ENCODE measurements at regions not wholly inside any gene's neighbourhood (a gene's known extent, or its start where the extent isn't known, plus 50 kb on each side); places are given as distances from the start of the nearest gene placed in this dataset.

- no peaks in the 10 kb centered on the region for H3K4me1 Mint-ChIP-seq (ENCODE audit: low read depth, unreplicated experiment)
- ChIA-PET POLR2A (no interaction called here), CTCF (interaction anchor here (0.6 kb wide), 1 partner anchor 267 kb away, joined by 3 read pairs; no protein-coding TSS in a partner anchor)
- peaks cover 51% of the 10 kb centered on the region for H3K27me3 Mint-ChIP-seq (ENCODE audit: insufficient read depth, unreplicated experiment)
- Histone ChIP-seq H3K4me3 (ENCODE audit: low read depth, low read length) (no peak overlapping the region), H3K36me3 (ENCODE audit: control insufficient read depth, insufficient read depth, low read length) (no peaks in the 10 kb centered on the region), H3K27me3 (replicated peaks; ENCODE audit: control insufficient read depth, insufficient read depth, low read length) (peaks cover 8% of the 10 kb centered on the region), H3K9me3 (no peaks in the 10 kb centered on the region), H3K4me1 (no peaks in the 10 kb centered on the region)
- H3K36me3 Mint-ChIP-seq (ENCODE audit: insufficient read depth, unreplicated experiment) = no peaks in the 10 kb centered on the region
- H3K9me3 Mint-ChIP-seq (ENCODE audit: unreplicated experiment) = no peaks in the 10 kb centered on the region
- H3K27ac Mint-ChIP-seq (ENCODE audit: unreplicated experiment) = no peak overlapping the region
- intact Hi-C loops (cut with micrococcal nuclease; ENCODE audit: unreplicated experiment) = no loop called here
- no peak overlapping the region for H3K4me3 Mint-ChIP-seq (ENCODE audit: unreplicated experiment)
- no peak for TF ChIP-seq CTCF (IDR thresholded peaks at IDR 0.05; ENCODE audit: insufficient read depth in 1 of 2, low read depth in 1 of 2, low read length in 1 of 2, severe bottlenecking in 1 of 2, unreplicated experiment in 1 of 2)
- BruUV-seq (replicated peaks) = no TSS peak
- no peak for DNase-seq
Observed at GRCh38 chr17:79360196-79360595, 250.7 kb downstream of the RBFOX3 start.

DNA sequence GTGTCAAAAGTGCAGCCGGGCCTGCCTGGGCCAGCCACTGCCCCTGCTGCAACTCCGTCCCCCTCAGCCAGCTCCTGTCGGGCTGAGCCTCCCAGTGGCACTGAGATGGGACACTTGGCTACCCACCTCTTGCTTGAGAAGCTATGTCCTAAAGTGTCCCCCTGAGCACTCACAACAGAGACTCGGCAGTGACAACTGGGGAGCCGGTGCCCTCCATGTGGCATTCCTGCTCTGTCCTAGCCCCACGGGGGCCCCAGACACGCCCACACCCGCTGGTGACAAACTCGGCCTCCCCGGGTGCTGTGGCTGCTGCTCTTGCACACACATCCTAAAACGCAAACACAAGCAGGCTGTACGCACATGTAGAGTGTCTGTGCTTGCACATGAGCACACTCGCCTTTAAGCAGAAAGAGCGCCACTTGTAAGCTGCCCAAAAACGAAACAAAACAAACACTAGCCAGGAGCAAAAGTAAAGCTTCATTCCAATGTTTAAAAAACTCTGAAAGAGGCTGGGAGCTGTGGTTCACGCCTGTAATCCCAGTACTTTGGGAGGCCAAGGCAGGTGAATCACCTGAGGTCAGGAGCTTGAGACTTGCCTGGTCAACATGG is 253.9 kb downstream of the RBFOX3 start:
- H3K4me1 Mint-ChIP-seq (ENCODE audit: low read depth, unreplicated experiment) = no peaks in the 10 kb centered on the region
- Histone ChIP-seq H3K27me3 (replicated peaks; ENCODE audit: control insufficient read depth, insufficient read depth, low read length) (peaks cover 6% of the 10 kb centered on the region), H3K4me1 (no peaks in the 10 kb centered on the region), H3K9me3 (no peaks in the 10 kb centered on the region), H3K36me3 (ENCODE audit: control insufficient read depth, insufficient read depth, low read length) (no peaks in the 10 kb centered on the region), H3K4me3 (ENCODE audit: low read depth, low read length) (no peak overlapping the region)
- no peak for DNase-seq
- TF ChIP-seq CTCF (IDR thresholded peaks at IDR 0.05; ENCODE audit: insufficient read depth in 1 of 2, low read depth in 1 of 2, low read length in 1 of 2, severe bottlenecking in 1 of 2, unreplicated experiment in 1 of 2) = no peak
- no peaks in the 10 kb centered on the region for H3K36me3 Mint-ChIP-seq (ENCODE audit: insufficient read depth, unreplicated experiment)
- peaks cover 46% of the 10 kb centered on the region for H3K27me3 Mint-ChIP-seq (ENCODE audit: insufficient read depth, unreplicated experiment)
- ChIA-PET CTCF (no interaction called here), POLR2A (no interaction called here)
- H3K27ac Mint-ChIP-seq (ENCODE audit: unreplicated experiment) = no peak overlapping the region
- intact Hi-C loops (cut with micrococcal nuclease; ENCODE audit: unreplicated experiment) = no loop called here
- no TSS peak for BruUV-seq (replicated peaks)
- H3K4me3 Mint-ChIP-seq (ENCODE audit: unreplicated experiment) = no peak overlapping the region
- H3K9me3 Mint-ChIP-seq (ENCODE audit: unreplicated experiment) = no peaks in the 10 kb centered on the region

DNA sequence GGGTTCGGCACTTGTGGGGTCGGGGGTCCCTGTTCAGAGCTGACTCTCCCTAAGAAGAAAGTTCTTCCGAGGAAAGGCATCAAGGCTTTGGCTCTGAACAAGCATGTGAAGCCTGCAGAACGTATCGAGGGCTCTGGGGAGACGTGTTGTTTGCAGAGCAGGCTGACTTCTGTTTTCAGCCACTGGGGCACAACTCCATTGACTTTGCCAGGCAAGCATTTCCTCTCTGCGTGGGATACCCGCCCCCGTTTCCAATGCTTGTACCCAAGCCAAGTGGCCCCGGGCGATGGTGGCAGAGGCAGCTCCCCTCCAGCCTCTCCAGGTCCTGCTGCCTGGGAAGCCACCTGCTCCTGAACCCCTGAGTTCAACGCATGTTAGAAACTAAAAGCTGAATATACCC is 255.7 kb downstream of the RBFOX3 start:
- H3K27me3 Mint-ChIP-seq (ENCODE audit: insufficient read depth, unreplicated experiment) = peaks cover 39% of the 10 kb centered on the region
- no peak overlapping the region for H3K4me3 Mint-ChIP-seq (ENCODE audit: unreplicated experiment)
- Histone ChIP-seq H3K9me3 (no peaks in the 10 kb centered on the region), H3K36me3 (ENCODE audit: control insufficient read depth, insufficient read depth, low read length) (no peaks in the 10 kb centered on the region), H3K4me3 (ENCODE audit: low read depth, low read length) (no peak overlapping the region), H3K27me3 (replicated peaks; ENCODE audit: control insufficient read depth, insufficient read depth, low read length) (peaks cover 4% of the 10 kb centered on the region), H3K4me1 (no peaks in the 10 kb centered on the region)
- CTCF ChIA-PET = no interaction called here
- H3K27ac Mint-ChIP-seq (ENCODE audit: unreplicated experiment) = no peak overlapping the region
- H3K9me3 Mint-ChIP-seq (ENCODE audit: unreplicated experiment) = no peaks in the 10 kb centered on the region
- DNase-seq = no peak
- no TSS peak for BruUV-seq (replicated peaks)
- no peaks in the 10 kb centered on the region for H3K4me1 Mint-ChIP-seq (ENCODE audit: low read depth, unreplicated experiment)
- no peak for TF ChIP-seq CTCF (IDR thresholded peaks at IDR 0.05; ENCODE audit: insufficient read depth in 1 of 2, low read depth in 1 of 2, low read length in 1 of 2, severe bottlenecking in 1 of 2, unreplicated experiment in 1 of 2)
- POLR2A ChIA-PET = no interaction called here
- H3K36me3 Mint-ChIP-seq (ENCODE audit: insufficient read depth, unreplicated experiment) = no peaks in the 10 kb centered on the region
- intact Hi-C loops (cut with micrococcal nuclease; ENCODE audit: unreplicated experiment) = no loop called here

Measured in Caco-2 (cell line).